ENCODE measurements at regions not wholly inside any gene's neighbourhood (a gene's known extent, or its start where the extent isn't known, plus 50 kb on each side); places are given as distances from the start of the nearest gene placed in this dataset.

- no peak for DNase-seq
- Mint-ChIP-seq H3K36me3 (ENCODE audit: low read depth) (no peaks in the 10 kb centered on the region), H3K4me3 (no peak overlapping the region), H3K9me3 (no peaks in the 10 kb centered on the region), H3K4me1 (no peaks in the 10 kb centered on the region), H3K27ac (no peak overlapping the region), H3K27me3 (no peaks in the 10 kb centered on the region)
- intact Hi-C loops (cut with micrococcal nuclease), result no loop called here
Observed at GRCh38 chr20:60962367-60963045, 289.6 kb upstream of the CDH4 start.

- Mint-ChIP-seq H3K36me3 (ENCODE audit: low read depth) (no peaks in the 10 kb centered on the region), H3K4me1 (no peaks in the 10 kb centered on the region), H3K4me3 (no peak overlapping the region), H3K9me3 (no peaks in the 10 kb centered on the region), H3K27me3 (no peaks in the 10 kb centered on the region), H3K27ac (no peak overlapping the region)
- intact Hi-C loops (cut with micrococcal nuclease), result no loop called here
- DNase-seq, result no peak
Observed at GRCh38 chr20:60963146-60963545, 288.9 kb upstream of the CDH4 start.

DNA sequence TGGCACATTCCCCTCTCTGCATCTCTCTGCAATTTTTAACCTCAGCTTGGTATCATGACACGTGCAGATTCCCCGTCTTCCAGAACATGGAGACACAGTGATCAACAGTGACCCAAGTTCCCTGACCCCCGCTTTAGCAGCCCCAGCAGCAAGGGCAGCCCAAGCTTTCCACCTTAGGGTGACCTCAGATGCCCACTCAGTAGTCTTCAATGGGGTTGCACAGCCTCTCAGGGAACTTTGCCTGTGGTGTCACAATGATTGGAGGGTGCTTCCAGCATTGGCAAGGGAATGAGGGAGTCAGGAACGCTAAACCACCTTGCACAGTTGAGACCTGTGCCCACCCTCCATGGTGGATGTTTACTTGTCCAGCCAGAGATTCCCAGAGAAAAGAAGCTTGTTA, 287.1 kb upstream of the CDH4 start:
- H3K36me3 Mint-ChIP-seq (ENCODE audit: low read depth), result no peaks in the 10 kb centered on the region
- no peak for DNase-seq
- intact Hi-C loops (cut with micrococcal nuclease), result no loop called here
- H3K27ac Mint-ChIP-seq, result no peak overlapping the region
- H3K27me3 Mint-ChIP-seq, result no peaks in the 10 kb centered on the region
- no peak overlapping the region for H3K4me3 Mint-ChIP-seq
- no peaks in the 10 kb centered on the region for H3K9me3 Mint-ChIP-seq
- no peaks in the 10 kb centered on the region for H3K4me1 Mint-ChIP-seq

DNA sequence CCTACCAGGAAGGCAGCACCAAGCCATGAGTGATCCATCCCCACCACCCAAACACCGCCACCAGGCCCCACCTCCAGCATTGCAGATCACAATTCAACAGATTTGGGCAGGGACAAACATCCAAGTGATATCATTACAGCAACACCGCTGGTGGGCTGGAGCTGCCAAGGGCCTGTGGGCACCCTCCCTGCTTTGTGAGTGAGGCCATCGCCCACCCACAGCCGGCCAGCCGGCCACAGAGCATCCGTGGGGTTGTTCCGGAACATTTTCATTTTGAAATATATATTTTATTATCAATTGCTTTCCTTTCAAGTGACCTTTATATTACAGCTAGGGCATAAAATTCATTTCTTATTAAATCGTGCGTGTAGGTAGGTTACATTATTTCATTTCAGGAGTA, 286.0 kb upstream of the CDH4 start:
- no peaks in the 10 kb centered on the region for H3K9me3 Mint-ChIP-seq

DNA sequence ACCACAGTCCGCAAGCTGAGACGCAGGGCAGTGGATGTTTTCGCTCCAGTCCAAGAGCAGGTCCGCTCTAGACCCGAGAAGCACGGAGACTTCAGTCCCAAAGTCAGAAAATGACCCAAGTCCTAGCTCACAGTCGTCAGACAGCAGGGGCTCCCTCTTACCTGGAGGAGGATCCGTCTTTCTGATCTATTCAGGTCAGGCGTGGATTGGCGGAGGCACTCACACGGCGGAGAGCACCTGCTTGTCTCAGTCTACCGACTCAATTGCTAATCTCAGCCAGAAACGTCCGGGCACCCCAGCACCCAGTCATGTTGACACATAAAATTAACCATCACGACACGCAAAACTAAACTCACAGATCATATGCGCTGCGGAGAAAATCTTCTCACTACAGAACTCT, 285.3 kb upstream of the CDH4 start:
- H3K4me1 Mint-ChIP-seq, result no peaks in the 10 kb centered on the region
- intact Hi-C loops (cut with micrococcal nuclease), result no loop called here
- H3K27ac Mint-ChIP-seq, result no peak overlapping the region
- H3K4me3 Mint-ChIP-seq, result no peak overlapping the region
- H3K36me3 Mint-ChIP-seq (ENCODE audit: low read depth), result no peaks in the 10 kb centered on the region
- H3K27me3 Mint-ChIP-seq, result no peaks in the 10 kb centered on the region
- no peaks in the 10 kb centered on the region for H3K9me3 Mint-ChIP-seq
- DNase-seq, result no peak

More for the DNA sequence above, 286.0 kb upstream of the CDH4 start:
- no peaks in the 10 kb centered on the region for H3K36me3 Mint-ChIP-seq (ENCODE audit: low read depth)
- H3K4me1 Mint-ChIP-seq, result no peaks in the 10 kb centered on the region
- intact Hi-C loops (cut with micrococcal nuclease), result no loop called here
- no peak overlapping the region for H3K27ac Mint-ChIP-seq
- no peaks in the 10 kb centered on the region for H3K27me3 Mint-ChIP-seq
- no peak overlapping the region for H3K4me3 Mint-ChIP-seq
- no peak for DNase-seq

DNA sequence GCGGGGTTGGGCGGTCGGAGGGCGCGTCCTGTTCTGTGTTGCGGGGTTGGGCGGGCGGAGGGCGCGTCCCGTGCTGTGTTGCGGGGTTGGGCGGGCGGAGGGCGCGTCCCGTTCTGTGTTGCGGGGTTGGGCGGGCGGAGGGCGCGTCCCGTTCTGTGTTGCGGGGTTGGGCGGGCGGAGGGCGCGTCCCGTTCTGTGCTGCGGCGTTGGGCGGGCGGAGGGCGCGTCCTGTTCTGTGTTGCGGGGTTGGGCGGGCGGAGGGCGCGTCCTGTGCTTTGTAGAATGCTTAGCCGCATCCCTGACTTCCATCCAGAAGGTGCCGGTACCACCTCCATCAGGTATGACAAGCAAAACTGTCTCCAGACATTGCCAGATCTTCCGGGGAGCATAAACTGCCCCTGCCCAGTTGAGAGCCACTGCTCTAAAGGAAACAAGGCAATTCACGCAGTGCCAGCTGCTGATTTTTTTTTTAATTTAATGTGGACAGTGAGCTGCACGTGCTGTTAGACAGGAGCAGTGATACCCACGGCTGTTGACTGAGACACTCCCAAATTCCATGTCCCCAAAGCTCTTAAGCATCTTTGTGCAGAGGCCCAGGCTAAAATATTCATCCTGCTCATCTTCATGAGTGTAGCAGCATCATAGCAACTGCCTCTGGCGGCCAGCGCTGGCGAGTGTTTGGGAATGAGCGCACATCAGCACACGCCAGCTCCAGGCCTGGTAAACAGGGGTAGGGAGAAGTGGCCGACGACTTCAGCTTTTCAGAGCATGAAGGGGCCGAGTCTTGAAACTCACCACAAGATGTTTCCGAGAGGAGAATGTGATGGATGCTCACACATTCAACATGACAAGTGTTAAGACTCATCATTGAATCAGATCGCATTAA, 284.4 kb upstream of the CDH4 start:
- DNase-seq, result no peak
- Mint-ChIP-seq H3K4me3 (no peak overlapping the region), H3K4me1 (no peaks in the 10 kb centered on the region), H3K27me3 (no peaks in the 10 kb centered on the region), H3K36me3 (ENCODE audit: low read depth) (no peaks in the 10 kb centered on the region), H3K9me3 (no peaks in the 10 kb centered on the region), H3K27ac (no peak overlapping the region)
- intact Hi-C loops (cut with micrococcal nuclease), result no loop called here

DNA sequence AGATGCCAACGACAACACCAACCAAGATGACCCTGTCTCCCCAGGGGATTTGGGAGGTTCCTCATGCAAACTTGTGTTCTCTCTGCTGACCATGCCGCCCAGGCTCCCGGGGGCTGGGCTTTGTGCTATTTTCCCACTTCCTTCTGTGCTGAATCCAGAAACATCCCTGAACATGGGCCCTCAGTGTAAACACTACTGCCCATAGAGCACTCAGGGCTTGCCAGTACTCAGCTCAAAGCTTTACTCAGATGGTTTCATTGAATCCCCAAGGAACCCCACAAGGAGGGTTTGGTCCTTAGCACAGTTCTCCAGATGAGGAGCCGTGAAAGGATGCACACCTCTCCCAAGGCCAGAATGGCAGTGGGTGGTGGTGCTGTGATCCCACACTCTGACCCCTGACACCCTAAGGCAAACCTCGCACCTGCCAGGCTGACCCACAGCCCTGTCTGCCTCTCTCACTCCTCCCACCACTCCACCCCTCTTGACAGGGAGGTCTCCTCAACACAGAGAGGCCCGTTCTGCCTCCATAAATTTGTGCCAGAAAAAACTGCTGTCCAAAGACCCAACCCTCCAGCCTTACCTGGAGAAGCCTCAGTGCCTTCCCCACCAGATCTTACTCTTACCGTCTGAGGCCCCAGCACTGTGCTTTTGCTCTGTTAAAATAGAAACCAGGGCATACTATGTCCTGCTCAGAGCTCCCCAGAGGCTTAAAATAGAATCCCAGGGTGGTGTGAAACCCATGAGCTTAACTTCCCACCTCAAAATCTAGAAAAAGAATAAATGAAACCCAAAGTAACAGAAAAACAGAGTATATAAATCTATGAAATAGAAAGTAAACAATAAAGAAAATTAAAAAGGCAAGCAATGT, 283.0 kb upstream of the CDH4 start:
- Mint-ChIP-seq H3K36me3 (ENCODE audit: low read depth) (no peaks in the 10 kb centered on the region), H3K27ac (no peak overlapping the region), H3K4me3 (no peak overlapping the region), H3K27me3 (no peaks in the 10 kb centered on the region), H3K9me3 (no peaks in the 10 kb centered on the region), H3K4me1 (no peaks in the 10 kb centered on the region)
- no peak for DNase-seq
- intact Hi-C loops (cut with micrococcal nuclease), result no loop called here

- no peaks in the 10 kb centered on the region for H3K4me1 Mint-ChIP-seq
- DNase-seq, result no peak
- no peaks in the 10 kb centered on the region for H3K36me3 Mint-ChIP-seq (ENCODE audit: low read depth)
- H3K9me3 Mint-ChIP-seq, result no peaks in the 10 kb centered on the region
- H3K27ac Mint-ChIP-seq, result no peak overlapping the region
- H3K4me3 Mint-ChIP-seq, result no peak overlapping the region
- intact Hi-C loops (cut with micrococcal nuclease), result no loop called here
- H3K27me3 Mint-ChIP-seq, result no peaks in the 10 kb centered on the region
Observed at GRCh38 chr20:60970601-60971000, 281.5 kb upstream of the CDH4 start.

DNA sequence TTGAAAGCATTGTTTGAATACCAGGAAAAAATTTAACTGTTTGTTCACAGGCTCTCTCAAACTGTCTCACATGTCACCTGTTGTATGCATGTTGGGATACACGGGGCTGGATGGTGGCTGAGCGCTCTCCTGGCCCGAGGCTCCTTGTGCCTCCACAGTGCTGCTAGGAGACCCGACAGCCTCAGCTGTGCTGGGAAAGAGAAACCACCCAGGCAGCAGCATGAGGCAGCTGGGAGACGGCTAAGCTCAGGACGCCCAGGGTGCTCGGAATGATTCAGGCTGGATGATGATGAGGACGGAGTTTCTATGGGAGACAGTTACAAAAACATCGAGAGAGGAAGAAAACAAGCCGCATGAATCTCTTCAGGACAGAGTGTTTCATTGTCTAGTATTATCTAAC, 278.0 kb upstream of the CDH4 start:
- no peak overlapping the region for H3K4me3 Mint-ChIP-seq
- H3K27me3 Mint-ChIP-seq, result no peaks in the 10 kb centered on the region
- peaks cover 3% of the 10 kb centered on the region for H3K9me3 Mint-ChIP-seq
- no peaks in the 10 kb centered on the region for H3K36me3 Mint-ChIP-seq (ENCODE audit: low read depth)
- H3K4me1 Mint-ChIP-seq, result no peaks in the 10 kb centered on the region
- no peak for DNase-seq
- no peak overlapping the region for H3K27ac Mint-ChIP-seq
- intact Hi-C loops (cut with micrococcal nuclease), result no loop called here

DNA sequence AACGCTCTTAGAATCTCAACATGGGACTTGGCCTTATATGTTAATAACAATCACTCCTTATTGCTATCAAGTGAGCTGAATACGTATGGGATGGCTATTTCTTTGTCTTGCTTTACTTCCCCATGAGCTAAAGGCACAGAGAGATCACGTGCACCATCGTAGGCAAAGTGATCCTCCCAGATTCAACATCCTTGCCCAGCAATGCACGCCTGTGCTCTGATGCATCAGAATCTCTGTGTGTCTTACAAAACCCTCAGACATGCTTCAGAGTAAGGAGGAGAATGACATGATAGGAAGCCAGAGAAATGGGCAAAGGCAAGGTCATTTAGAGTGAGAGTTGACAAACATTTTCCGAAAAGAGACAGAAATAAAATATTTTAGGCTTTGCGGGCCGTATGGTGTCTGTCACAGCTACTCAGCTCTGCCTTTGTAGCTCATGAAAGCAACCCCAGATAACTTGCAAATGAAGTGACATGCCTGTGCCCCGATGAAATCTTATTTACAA, 277.6 kb upstream of the CDH4 start:
- Mint-ChIP-seq H3K4me3 (no peak overlapping the region), H3K36me3 (ENCODE audit: low read depth) (no peaks in the 10 kb centered on the region), H3K27ac (no peak overlapping the region), H3K4me1 (no peaks in the 10 kb centered on the region), H3K27me3 (no peaks in the 10 kb centered on the region), H3K9me3 (peaks cover 3% of the 10 kb centered on the region)
- intact Hi-C loops (cut with micrococcal nuclease), result no loop called here
- DNase-seq, result no peak

GRCh38 chr20:60976139-60976538, 275.9 kb upstream of the CDH4 start:
- no peak overlapping the region for H3K4me3 Mint-ChIP-seq
- H3K4me1 Mint-ChIP-seq, result no peaks in the 10 kb centered on the region
- peaks cover 7% of the 10 kb centered on the region for H3K9me3 Mint-ChIP-seq
- no peak overlapping the region for H3K27ac Mint-ChIP-seq
- H3K27me3 Mint-ChIP-seq, result no peaks in the 10 kb centered on the region
- no peak for DNase-seq
- intact Hi-C loops (cut with micrococcal nuclease), result no loop called here
- H3K36me3 Mint-ChIP-seq (ENCODE audit: low read depth), result no peaks in the 10 kb centered on the region

DNA sequence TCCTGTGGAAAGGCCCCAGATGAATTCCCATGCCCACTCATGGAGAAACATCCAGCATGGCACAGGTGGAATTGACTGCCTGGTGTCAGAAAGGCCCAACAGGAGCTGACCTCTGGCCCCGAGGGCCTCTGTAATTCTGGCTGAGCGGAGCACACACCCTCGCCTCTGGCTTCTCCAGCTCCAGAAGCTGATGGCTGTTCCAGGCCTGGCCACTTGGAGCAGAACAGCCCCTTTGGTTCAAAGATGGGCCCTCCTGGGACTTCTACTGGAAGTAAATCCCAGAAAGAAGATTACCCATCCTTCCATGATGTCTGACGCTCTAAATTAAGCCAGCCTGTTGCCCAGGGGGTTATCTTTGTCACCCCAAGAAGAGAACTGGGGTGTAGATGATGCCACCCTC, 275.1 kb upstream of the CDH4 start:
- no peak for DNase-seq
- Mint-ChIP-seq H3K4me1 (no peaks in the 10 kb centered on the region), H3K36me3 (ENCODE audit: low read depth) (no peaks in the 10 kb centered on the region), H3K27me3 (no peaks in the 10 kb centered on the region), H3K9me3 (peaks cover 7% of the 10 kb centered on the region), H3K4me3 (no peak overlapping the region), H3K27ac (no peak overlapping the region)
- intact Hi-C loops (cut with micrococcal nuclease), result no loop called here

DNA sequence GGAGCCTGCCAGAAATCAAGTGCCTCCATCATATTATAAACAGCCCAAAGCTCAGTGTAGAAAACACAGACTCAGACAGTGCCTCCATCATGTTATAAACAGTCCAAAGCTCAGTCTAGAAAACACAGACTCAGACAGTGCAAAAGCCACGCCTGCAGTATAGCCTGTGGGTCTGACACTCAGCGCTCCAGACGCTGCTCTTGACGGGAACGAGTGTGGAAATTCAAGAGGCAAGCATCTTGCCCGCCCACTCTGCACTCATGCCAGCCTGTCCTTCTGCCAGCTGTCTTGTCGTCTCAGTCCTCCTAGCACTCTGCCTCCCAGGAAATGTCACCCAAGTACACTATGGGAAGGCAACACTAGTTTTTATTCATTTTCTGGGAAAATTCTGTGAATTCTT, 274.2 kb upstream of the CDH4 start:
- intact Hi-C loops (cut with micrococcal nuclease), result no loop called here
- Mint-ChIP-seq H3K27me3 (no peaks in the 10 kb centered on the region), H3K9me3 (peaks cover 7% of the 10 kb centered on the region), H3K36me3 (ENCODE audit: low read depth) (no peaks in the 10 kb centered on the region), H3K4me3 (no peak overlapping the region), H3K4me1 (no peaks in the 10 kb centered on the region), H3K27ac (no peak overlapping the region)
- DNase-seq, result no peak

DNA sequence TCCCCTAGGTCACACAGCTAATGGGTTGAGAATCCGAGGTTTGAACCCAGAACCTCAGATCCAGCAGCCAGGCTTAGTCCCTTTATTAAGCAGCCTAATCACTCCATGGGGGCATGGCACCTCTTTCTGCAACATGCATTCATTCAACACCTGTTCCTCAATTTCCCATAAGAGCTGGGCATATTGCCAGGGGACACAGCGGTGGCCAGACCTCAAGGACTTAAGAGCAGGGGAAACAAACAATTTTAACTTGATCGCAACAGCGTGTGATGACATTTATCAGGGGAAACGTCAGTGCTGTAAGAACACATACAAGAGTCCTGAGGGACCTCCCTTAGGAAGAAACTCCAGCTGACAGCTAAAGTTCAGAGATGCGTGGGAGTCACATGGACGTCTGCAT, 267.4 kb upstream of the CDH4 start:
- Mint-ChIP-seq H3K27ac (no peak overlapping the region), H3K36me3 (ENCODE audit: low read depth) (no peaks in the 10 kb centered on the region), H3K9me3 (peaks cover 7% of the 10 kb centered on the region), H3K4me1 (no peaks in the 10 kb centered on the region), H3K27me3 (no peaks in the 10 kb centered on the region), H3K4me3 (no peak overlapping the region)
- DNase-seq, result no peak
- intact Hi-C loops (cut with micrococcal nuclease), result no loop called here
